ENCODE measurements at regions not wholly inside any gene's neighbourhood (a gene's known extent, or its start where the extent isn't known, plus 50 kb on each side); places are given as distances from the start of the nearest gene placed in this dataset.

DNA sequence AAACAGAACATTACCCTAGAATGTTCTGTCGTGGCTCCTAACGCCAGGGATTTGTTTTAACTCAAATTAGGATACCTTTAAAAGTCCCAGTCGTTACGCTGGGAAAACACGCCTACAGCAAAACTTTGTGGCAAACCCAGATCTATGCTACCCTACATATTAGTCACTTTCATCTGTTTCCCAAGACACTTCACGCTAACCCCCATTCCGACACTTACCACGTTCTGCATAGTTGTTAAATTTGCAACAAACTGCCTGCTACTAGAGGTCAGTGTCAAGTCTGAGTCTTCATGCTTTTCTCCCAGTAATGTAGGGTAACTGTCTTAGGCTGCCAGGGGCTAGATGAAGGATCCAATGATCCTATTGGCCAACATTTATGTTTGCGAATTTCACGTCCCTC is 140.3 kb downstream of the RASEF start:
- DNase-seq: no peak
- intact Hi-C loops (cut with DNase I): no loop called here

DNA sequence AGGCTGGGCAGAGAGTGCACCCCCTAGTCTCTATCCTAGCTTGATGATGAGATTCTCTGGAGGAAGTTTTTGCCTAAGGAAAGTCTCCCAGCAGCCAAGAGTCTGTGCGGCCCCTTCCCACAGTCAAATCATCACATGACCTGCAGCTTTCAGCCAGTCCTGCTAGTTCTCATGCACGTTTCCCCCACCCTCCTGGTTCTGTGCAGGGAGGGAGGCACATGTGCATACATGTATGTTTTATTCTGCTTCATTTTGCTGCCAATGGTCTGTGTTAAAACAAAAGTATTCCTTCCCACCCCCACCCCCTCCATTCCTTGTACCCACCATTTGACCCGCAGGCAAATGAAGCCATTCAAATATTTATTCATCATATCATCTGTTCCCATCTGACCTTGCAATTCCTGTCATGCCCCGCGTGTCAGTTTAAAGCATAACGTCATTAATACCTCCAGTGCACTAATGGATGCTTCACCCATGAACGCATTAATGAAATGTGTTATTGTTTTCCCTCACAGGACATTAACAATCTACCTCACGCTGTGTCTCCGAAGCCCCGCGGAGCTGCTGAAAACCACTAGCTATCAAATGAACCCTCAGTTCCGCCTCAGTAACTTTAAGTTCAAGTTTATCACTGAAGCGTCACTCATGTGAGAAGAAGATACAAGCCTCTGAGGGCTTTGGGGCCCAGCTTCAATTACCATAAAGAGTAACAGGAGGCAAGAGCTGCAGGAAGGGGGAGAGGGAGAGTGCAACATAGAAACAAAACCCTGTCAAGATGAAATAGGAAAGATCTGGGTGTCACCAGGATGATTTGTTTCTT is 139.6 kb downstream of the RASEF start:
- intact Hi-C loops (cut with DNase I): no loop called here
- DNase-seq: no peak

DNA sequence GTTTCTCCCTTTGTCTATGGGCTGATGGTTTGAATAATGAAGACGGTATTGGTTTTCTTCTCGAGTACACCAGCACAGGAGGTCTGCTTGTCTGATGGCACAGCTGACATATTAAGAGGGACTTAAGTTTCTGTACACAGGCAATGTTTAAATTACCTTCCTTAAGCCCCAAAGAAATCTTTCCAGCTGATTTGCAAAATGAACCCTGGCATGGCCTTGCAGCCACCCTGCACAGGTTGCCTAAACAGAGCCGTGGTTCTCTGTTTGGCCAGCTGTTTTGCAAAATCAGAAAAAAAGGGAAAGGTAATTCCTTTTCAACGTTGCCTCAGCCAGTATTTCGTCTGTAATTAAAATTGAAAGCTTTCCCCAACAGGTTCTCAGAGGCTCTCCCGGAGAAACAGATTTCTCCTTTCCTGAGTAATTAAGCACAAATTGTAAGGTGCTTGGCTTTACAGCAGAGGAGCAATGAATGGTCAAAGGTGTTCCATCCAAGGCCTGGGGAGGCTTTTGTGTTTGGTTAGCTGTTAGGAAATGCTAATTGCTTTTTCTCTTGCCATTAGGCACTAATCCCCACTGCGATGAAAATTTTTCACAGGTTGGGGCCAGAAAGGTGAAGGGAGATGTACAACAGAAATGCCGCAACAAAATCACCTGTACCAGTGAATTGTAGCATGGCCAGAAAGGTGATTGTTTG is 138.9 kb downstream of the RASEF start:
- no peak for DNase-seq
- intact Hi-C loops (cut with DNase I): no loop called here

Data from posterior cingulate gyrus (tissue), 11 donors.